HEK293T (cell line): ENCODE measurements at regions not wholly inside any gene's neighbourhood (a gene's known extent, or its start where the extent isn't known, plus 50 kb on each side); places are given as distances from the start of the nearest gene placed in this dataset.

ENCODE experiments used
- CTCF ChIA-PET: fragments of 350-600 bp; formaldehyde crosslinking; extraction: SDS; loops from one replicate; lab custom pipeline; 2021; ENCODE audit warnings: antibody characterized with exemption, inconsistent platforms; lab: Yijun Ruan, JAX
- POLR2A ChIA-PET: fragments of 350-600 bp; formaldehyde crosslinking; extraction: SDS; loops from one replicate; lab custom pipeline; 2020; ENCODE audit warnings: antibody characterized with exemption, inconsistent platforms; lab: Yijun Ruan, JAX
- DNase-seq: peaks from one replicate; pipeline ENCODE4 v3.0.0; 2012; ENCODE audit warnings: mixed read lengths; ENCODE audit errors: extremely low spot score
- ARNT ChIP-seq: fragments of 450-650 bp; IDR thresholded peaks from 2 replicates; pipeline ENCODE4 v1.6.1; 2017; ENCODE audit warnings: mild to moderate bottlenecking
- BHLHE40 ChIP-seq: fragments of 450-650 bp; IDR thresholded peaks from 2 replicates; pipeline ENCODE4 v1.6.1; 2016; ENCODE audit warnings: mild to moderate bottlenecking, moderate library complexity, borderline replicate concordance
- CTBP1 ChIP-seq: fragments of 450-650 bp; IDR thresholded peaks from 2 replicates; pipeline ENCODE4 v1.6.1; 2016; ENCODE audit warnings: borderline replicate concordance
- ELF4 ChIP-seq: fragments of 450-650 bp; IDR thresholded peaks from 2 replicates; pipeline ENCODE4 v1.6.1; 2017; ENCODE audit warnings: antibody characterized with exemption
- FOXA1 ChIP-seq: fragments of 450-650 bp; IDR thresholded peaks from 2 replicates; pipeline ENCODE4 v1.6.1; 2016; ENCODE audit warnings: mild to moderate bottlenecking
- FOXK2 ChIP-seq: fragments of 450-650 bp; IDR thresholded peaks from 2 replicates; pipeline ENCODE4 v1.6.1; 2016; ENCODE audit warnings: mild to moderate bottlenecking
- FOXM1 ChIP-seq: fragments of 450-650 bp; IDR thresholded peaks from 2 replicates; pipeline ENCODE4 v1.6.1; 2017; ENCODE audit warnings: mild to moderate bottlenecking, borderline replicate concordance
- HDGF ChIP-seq: fragments of 450-650 bp; IDR thresholded peaks from 2 replicates; pipeline ENCODE4 v1.6.1; 2017; ENCODE audit warnings: antibody characterized with exemption, borderline replicate concordance
- L3MBTL2 ChIP-seq: fragments of 450-650 bp; conservative IDR thresholded peaks from 2 replicates; pipeline ENCODE4 v1.6.1; 2016; ENCODE audit warnings: mild to moderate bottlenecking
- LEF1 ChIP-seq: fragments of 450-650 bp; IDR thresholded peaks from 2 replicates; pipeline ENCODE4 v1.6.1; 2017; ENCODE audit warnings: mild to moderate bottlenecking, borderline replicate concordance
- NFRKB ChIP-seq: fragments of 450-650 bp; IDR thresholded peaks from 2 replicates; pipeline ENCODE4 v1.6.1; 2016; ENCODE audit warnings: mild to moderate bottlenecking, moderate library complexity
- PKNOX1 ChIP-seq: fragments of 450-650 bp; IDR thresholded peaks from 2 replicates; pipeline ENCODE4 v1.6.1; 2016
- SP1 ChIP-seq: fragments of 450-650 bp; IDR thresholded peaks from 2 replicates; pipeline ENCODE4 v1.6.1; 2017
- SUZ12 ChIP-seq: fragments of 450-650 bp; IDR thresholded peaks from 2 replicates; pipeline ENCODE4 v1.6.1; 2016; ENCODE audit warnings: mild to moderate bottlenecking
- TARDBP ChIP-seq: fragments of 450-650 bp; IDR thresholded peaks from 2 replicates; pipeline ENCODE4 v1.6.1; 2016
- ZNF384 ChIP-seq: fragments of 450-650 bp; IDR thresholded peaks from 2 replicates; pipeline ENCODE4 v1.6.1; 2016

GRCh38 chr3:31244929-31245817, 287.6 kb upstream of the STT3B start:
- POLR2A ChIA-PET = no interaction called here
- CTCF ChIA-PET = no interaction called here
- TF ChIP-seq ELF4 = no peak
- no peak for DNase-seq

GRCh38 chr3:31246293-31247062, 286.2 kb upstream of the STT3B start:
- CTCF ChIA-PET = interaction anchor here (0.6 kb wide), 1 partner anchor 27 kb away, joined by 3 read pairs; no protein-coding TSS in a partner anchor
- POLR2A ChIA-PET = no interaction called here

GRCh38 chr3:31247063-31247447, 285.7 kb upstream of the STT3B start:
- POLR2A ChIA-PET = no interaction called here
- CTCF ChIA-PET = interaction anchor here (0.6 kb wide), 1 partner anchor 27 kb away, joined by 3 read pairs; no protein-coding TSS in a partner anchor

More at GRCh38 chr3:31246293-31247062, 286.2 kb upstream of the STT3B start:
- TF ChIP-seq ELF4 (no peak), ARNT (no peak), PKNOX1 (no peak), TARDBP (no peak), FOXA1 (no peak), NFRKB (no peak), SUZ12 (no peak), ZNF384 (no peak), FOXK2 (no peak), BHLHE40 (no peak), SP1 (no peak), FOXM1 (no peak)
- no peak for DNase-seq

GRCh38 chr3:31247850-31248562, 284.7 kb upstream of the STT3B start:
- TF ChIP-seq BHLHE40 (no peak), SP1 (no peak), L3MBTL2 (no peak), LEF1 (no peak), HDGF (no peak)
- CTCF ChIA-PET = no interaction called here
- POLR2A ChIA-PET = no interaction called here
- DNase-seq = no peak

More at GRCh38 chr3:31247063-31247447, 285.7 kb upstream of the STT3B start:
- TF ChIP-seq L3MBTL2 (no peak), PKNOX1 (no peak), SUZ12 (no peak), FOXM1 (no peak), LEF1 (no peak), ARNT (no peak), BHLHE40 (no peak), TARDBP (no peak), ZNF384 (no peak), NFRKB (no peak)
- DNase-seq = no peak

- POLR2A ChIA-PET = no interaction called here
- TF ChIP-seq NFRKB = no peak
- TF ChIP-seq ELF4 = no peak
- TF ChIP-seq PKNOX1 = no peak
- no peak for TF ChIP-seq FOXK2
- TF ChIP-seq FOXM1 = no peak
- no peak for TF ChIP-seq ZNF384
- TF ChIP-seq SUZ12 = no peak
- TF ChIP-seq ARNT = no peak
- TF ChIP-seq BHLHE40 = no peak
- no peak for TF ChIP-seq FOXA1
- TF ChIP-seq CTBP1 = no peak
- TF ChIP-seq HDGF = no peak
- no peak for TF ChIP-seq TARDBP
- no peak for TF ChIP-seq SP1
- TF ChIP-seq LEF1 = no peak
- TF ChIP-seq L3MBTL2 = no peak
- CTCF ChIA-PET = no interaction called here
- DNase-seq = no peak
Measured at GRCh38 chr3:31248563-31248992, 284.1 kb upstream of the STT3B start.
